Esophagus squamous epithelium (tissue), 5 donors: ENCODE measurements at regions not wholly inside any gene's neighbourhood (a gene's known extent, or its start where the extent isn't known, plus 50 kb on each side); places are given as distances from the start of the nearest gene placed in this dataset.

Experiments
- DNase-seq: peaks from one replicate; lab custom pipeline; 2025; lab: John Stamatoyannopoulos, UW
- H3K27ac ChIP-seq, 4 donors: fragments of 200-600 bp; sonication (generic); one replicate each; pipeline ENCODE4 v1.5.1; 2016 to 2019; ENCODE audit warnings: mild to moderate bottlenecking in 1 of 4
- H3K27me3 ChIP-seq, 4 donors: fragments of 200-600 bp; sonication (generic); 1 replicate in 3 of 4; 2 replicates in 1 of 4; pipeline versions ENCODE4 v1.5.1 to v1.6.0; 2017 to 2021; ENCODE audit warnings: antibody characterized with exemption in 1 of 4
- H3K36me3 ChIP-seq, 3 donors: fragments of 200-600 bp; sonication (generic); one replicate each; pipeline ENCODE4 v1.5.1; 2016 to 2019
- H3K4me1 ChIP-seq, 3 donors: fragments of 200-600 bp; sonication (generic); one replicate each; pipeline ENCODE4 v1.5.1; 2017 to 2019
- H3K4me3 ChIP-seq, 4 donors: fragments of 200-600 bp; sonication (generic); 1 replicate in 3 of 4; 2 replicates in 1 of 4; pipeline ENCODE4 v1.5.1; 2016 to 2019; ENCODE audit warnings: mild to moderate bottlenecking in 2 of 4, moderate library complexity in 1 of 4
- H3K9me3 ChIP-seq, 3 donors: fragments of 200-600 bp; sonication (generic); one replicate each; pipeline ENCODE4 v1.5.1; 2016 to 2019
- POLR2A ChIP-seq, 4 donors: fragments of 450-650 bp; IDR thresholded peaks; one replicate each; pipeline ENCODE4 v1.6.1; 2017; ENCODE audit warnings: antibody characterized with exemption in 4 of 4, mild to moderate bottlenecking in 4 of 4, moderate library complexity in 3 of 4
- WGBS, 2 donors: methylation state at CpG; one replicate each; pipeline ENCODE4 v1.1.5; 2018; 5-methylcytosine and 5-hydroxymethylcytosine counted together
- intact Hi-C: fragments of 100-400 bp; cut with DNase I; formaldehyde crosslinking; loops from one replicate; pipeline ENCODE4 v1.15.0; 2022
- TF ChIP-seq, protein P1 (sequence below), 6 experiments: fragments of 450-650 bp in 4 of 6; fragments of 200-600 bp in 2 of 6; sonication (generic) in 2 of 6; IDR thresholded peaks; one replicate each; pipeline ENCODE4 v1.5.1; 2016 to 2019; ENCODE audit warnings: antibody characterized with exemption in 6 of 6, mild to moderate bottlenecking in 4 of 6, moderate library complexity in 4 of 6
- donor health status: DM: yes; HTN: yes; CAD: no.

- TF ChIP-seq POLR2A (IDR thresholded peaks at IDR 0.05) = no peak
- TF ChIP-seq, protein P1, sequence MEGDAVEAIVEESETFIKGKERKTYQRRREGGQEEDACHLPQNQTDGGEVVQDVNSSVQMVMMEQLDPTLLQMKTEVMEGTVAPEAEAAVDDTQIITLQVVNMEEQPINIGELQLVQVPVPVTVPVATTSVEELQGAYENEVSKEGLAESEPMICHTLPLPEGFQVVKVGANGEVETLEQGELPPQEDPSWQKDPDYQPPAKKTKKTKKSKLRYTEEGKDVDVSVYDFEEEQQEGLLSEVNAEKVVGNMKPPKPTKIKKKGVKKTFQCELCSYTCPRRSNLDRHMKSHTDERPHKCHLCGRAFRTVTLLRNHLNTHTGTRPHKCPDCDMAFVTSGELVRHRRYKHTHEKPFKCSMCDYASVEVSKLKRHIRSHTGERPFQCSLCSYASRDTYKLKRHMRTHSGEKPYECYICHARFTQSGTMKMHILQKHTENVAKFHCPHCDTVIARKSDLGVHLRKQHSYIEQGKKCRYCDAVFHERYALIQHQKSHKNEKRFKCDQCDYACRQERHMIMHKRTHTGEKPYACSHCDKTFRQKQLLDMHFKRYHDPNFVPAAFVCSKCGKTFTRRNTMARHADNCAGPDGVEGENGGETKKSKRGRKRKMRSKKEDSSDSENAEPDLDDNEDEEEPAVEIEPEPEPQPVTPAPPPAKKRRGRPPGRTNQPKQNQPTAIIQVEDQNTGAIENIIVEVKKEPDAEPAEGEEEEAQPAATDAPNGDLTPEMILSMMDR (IDR thresholded peaks at IDR 0.05) = no peak
- WGBS, 2 donors = 66 to 71% methylated on average over 2 of the region's 2 CpGs
- Histone ChIP-seq H3K36me3 (no peaks in the 10 kb centered on the region), H3K27ac (no peak overlapping the region), H3K9me3 (no peaks in the 10 kb centered on the region), H3K4me1 (peaks cover 0 to 22% (median 0%) of the 10 kb centered on the region in 3 donors), H3K4me3 (no peak overlapping the region), H3K27me3 (no peaks in the 10 kb centered on the region)
- intact Hi-C loops = no loop called here
- DNase-seq = no peak
These were observed 172.0 kb upstream of the TP63 start for GRCh38 chr3:189459231-189459630.

DNA sequence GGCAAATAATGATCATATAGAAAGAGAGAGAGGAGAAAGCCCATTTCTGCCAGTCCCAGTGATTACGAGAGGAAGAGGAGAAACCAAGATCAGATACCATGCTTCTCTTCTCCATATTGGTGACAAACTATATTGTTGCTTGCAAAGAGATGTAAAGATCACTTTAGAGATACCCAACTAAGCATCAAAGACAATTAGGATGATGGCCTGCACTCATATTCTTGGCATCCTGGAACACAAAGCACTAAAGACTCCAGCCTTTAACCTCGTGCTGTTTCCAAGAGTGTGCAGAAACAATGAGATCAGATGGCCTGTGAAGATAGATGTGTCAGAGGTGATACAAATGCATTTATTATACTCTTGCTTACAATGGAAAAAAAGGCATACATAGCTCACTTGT is 170.7 kb upstream of the TP63 start:
- H3K27me3 ChIP-seq = no peaks in the 10 kb centered on the region
- no peak for TF ChIP-seq POLR2A (IDR thresholded peaks at IDR 0.05)
- TF ChIP-seq, protein P1 (IDR thresholded peaks at IDR 0.05) = no peak
- H3K36me3 ChIP-seq = no peaks in the 10 kb centered on the region
- 70 to 74% methylated on average over 2 of the region's 2 CpGs for WGBS, 2 donors
- H3K4me1 ChIP-seq = peaks cover 0 to 9% (median 0%) of the 10 kb centered on the region in 3 donors
- H3K9me3 ChIP-seq = no peaks in the 10 kb centered on the region
- intact Hi-C loops = no loop called here
- no peak for DNase-seq
- no peak overlapping the region for H3K4me3 ChIP-seq
- no peak overlapping the region for H3K27ac ChIP-seq

DNA sequence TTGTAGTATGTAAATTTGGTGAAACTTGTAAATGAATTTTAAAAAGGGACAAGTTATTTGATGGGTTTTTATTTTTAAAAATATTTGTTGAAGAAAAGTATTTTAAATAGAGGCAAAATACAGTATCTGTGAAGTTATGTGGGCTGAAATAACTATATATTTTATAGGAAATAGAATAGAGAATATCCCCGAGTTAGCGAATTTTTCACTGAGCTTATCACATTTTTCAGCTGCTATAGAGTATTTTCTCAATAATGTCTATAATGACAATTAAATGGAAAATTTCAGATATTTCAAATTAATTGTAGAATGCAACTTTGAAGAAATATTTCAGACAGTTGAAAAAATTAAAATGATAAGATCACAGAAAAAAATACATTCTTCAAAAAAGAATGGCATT is 166.4 kb upstream of the TP63 start:
- intact Hi-C loops = no loop called here
- Histone ChIP-seq H3K4me1 (no peaks in the 10 kb centered on the region), H3K27me3 (no peaks in the 10 kb centered on the region), H3K9me3 (no peaks in the 10 kb centered on the region), H3K4me3 (no peak overlapping the region), H3K27ac (no peak overlapping the region), H3K36me3 (no peaks in the 10 kb centered on the region)
- no peak for TF ChIP-seq POLR2A (IDR thresholded peaks at IDR 0.05)
- TF ChIP-seq, protein P1 (IDR thresholded peaks at IDR 0.05) = no peak
- WGBS, 2 donors = 93 to 95% methylated on average over 2 of the region's 2 CpGs
- DNase-seq = no peak

- TF ChIP-seq, protein P1 (IDR thresholded peaks at IDR 0.05) = no peak
- no peak for TF ChIP-seq POLR2A (IDR thresholded peaks at IDR 0.05)
- no peak for DNase-seq
- H3K4me1 ChIP-seq = no peaks in the 10 kb centered on the region
These were observed 165.2 kb upstream of the TP63 start for GRCh38 chr3:189466004-189466403.

GRCh38 chr3:189467451-189467850 is 163.7 kb upstream of the TP63 start:
- H3K36me3 ChIP-seq = no peaks in the 10 kb centered on the region
- WGBS, 2 donors = 75 to 91% methylated on average over 2 of the region's 2 CpGs

More at GRCh38 chr3:189466004-189466403, 165.2 kb upstream of the TP63 start:
- H3K27me3 ChIP-seq = no peaks in the 10 kb centered on the region
- H3K36me3 ChIP-seq = no peaks in the 10 kb centered on the region
- H3K27ac ChIP-seq = no peak overlapping the region
- intact Hi-C loops = no loop called here
- no peak overlapping the region for H3K4me3 ChIP-seq
- WGBS, 2 donors = 55 to 84% methylated on average over 2 of the region's 2 CpGs
- no peaks in the 10 kb centered on the region for H3K9me3 ChIP-seq

More at GRCh38 chr3:189467451-189467850, 163.7 kb upstream of the TP63 start:
- no peak overlapping the region for H3K27ac ChIP-seq
- no peaks in the 10 kb centered on the region for H3K9me3 ChIP-seq
- no peaks in the 10 kb centered on the region for H3K4me1 ChIP-seq
- no peaks in the 10 kb centered on the region for H3K27me3 ChIP-seq
- intact Hi-C loops = no loop called here
- no peak for DNase-seq
- no peak overlapping the region for H3K4me3 ChIP-seq
- TF ChIP-seq, protein P1 (IDR thresholded peaks at IDR 0.05) = no peak
- TF ChIP-seq POLR2A (IDR thresholded peaks at IDR 0.05) = no peak
